OCI-LY3 (cell line): ENCODE measurements at regions not wholly inside any gene's neighbourhood (a gene's known extent, or its start where the extent isn't known, plus 50 kb on each side); places are given as distances from the start of the nearest gene placed in this dataset.

Experiments
- H2AFZ ChIP-seq: fragments of 200-600, 300-600 bp; shearing (Covaris generic); 2 replicates; pipeline ENCODE4 v1.6.0; 2014; ENCODE audit warnings: antibody characterized with exemption, low read depth, low read length
- H3K27ac ChIP-seq: fragments of 200-600, 300-600 bp; sonication (generic); 2 replicates; pipeline ENCODE4 v1.5.1; 2014; ENCODE audit warnings: mild to moderate bottlenecking, low read length, moderate library complexity, mixed read lengths
- H3K27me3 ChIP-seq: fragments of 200-600, 300-600 bp; sonication (generic); 2 replicates; pipeline ENCODE4 v1.6.1; 2014; ENCODE audit warnings: low read depth, low read length, mixed read lengths
- H3K36me3 ChIP-seq: fragments of 200-600, 300-600 bp; sonication (generic); replicated peaks from 2 replicates; pipeline ENCODE3; 2014; ENCODE audit warnings: low read depth, low read length, mixed read lengths
- H3K4me1 ChIP-seq: fragments of 300-600, 200-600 bp; sonication (generic); 2 replicates; pipeline ENCODE4 v1.6.1; 2014; ENCODE audit warnings: low read length, mixed read lengths
- H3K4me2 ChIP-seq: fragments of 200-600, 300-600 bp; sonication (generic); 2 replicates; pipeline ENCODE4 v1.6.1; 2014; ENCODE audit warnings: low read length, mixed read lengths
- H3K4me3 ChIP-seq: fragments of 300-600, 200-600 bp; sonication (generic); 2 replicates; pipeline ENCODE4 v1.5.1; 2014; ENCODE audit warnings: antibody characterized with exemption, mild to moderate bottlenecking, low read length, moderate library complexity
- H3K79me2 ChIP-seq: fragments of 300-600, 200-600 bp; shearing (Covaris generic); 2 replicates; pipeline ENCODE4 v1.6.1; 2014; ENCODE audit warnings: mild to moderate bottlenecking, low read length, mixed read lengths
- H3K9ac ChIP-seq: fragments of 300-600, 200-600 bp; shearing (Covaris generic); 2 replicates; pipeline ENCODE4 v1.6.0; 2014; ENCODE audit warnings: mild to moderate bottlenecking, low read length, moderate library complexity
- H3K9me3 ChIP-seq: fragments of 200-600, 300-600 bp; shearing (Covaris generic); 2 replicates; pipeline ENCODE4 v1.6.1; 2014; ENCODE audit warnings: low read length, mixed read lengths; ENCODE audit not compliant: insufficient read depth
- H4K20me1 ChIP-seq: fragments of 200-600, 300-600 bp; sonication (generic); 2 replicates; pipeline ENCODE4 v1.6.1; 2016; ENCODE audit warnings: low read length, mixed read lengths; ENCODE audit not compliant: insufficient read depth
- CTCF ChIP-seq: fragments of 200-600, 300-600 bp; sonication (generic); IDR thresholded peaks from 2 replicates; pipeline ENCODE4 v1.5.1; 2014; ENCODE audit warnings: antibody characterized with exemption, low read length, low read depth
- EZH2phosphoT487 ChIP-seq: fragments of 200-600 bp; shearing (Covaris generic); IDR thresholded peaks from 2 replicates; pipeline ENCODE4 v1.6.1; 2018; ENCODE audit warnings: antibody characterized with exemption, mixed run types, low read depth

GRCh38 chr4:124525524-124525923 lies 187.0 kb downstream of the ANKRD50 start:
- Histone ChIP-seq H3K27me3 (no peaks in the 10 kb centered on the region), H3K36me3 (no peaks in the 10 kb centered on the region), H3K79me2 (no peaks in the 10 kb centered on the region), H3K4me3 (no peak overlapping the region), H3K9me3 (no peaks in the 10 kb centered on the region), H3K9ac (no peak overlapping the region), H3K4me1 (no peaks in the 10 kb centered on the region), H3K27ac (no peak overlapping the region), H4K20me1 (no peaks in the 10 kb centered on the region), H3K4me2 (no peak overlapping the region), H2AFZ (no peak overlapping the region)
- TF ChIP-seq EZH2phosphoT487 (no peak), CTCF (no peak)

GRCh38 chr4:124526331-124526730 lies 186.2 kb downstream of the ANKRD50 start:
- no peaks in the 10 kb centered on the region for H3K9me3 ChIP-seq
- no peak overlapping the region for H3K27ac ChIP-seq
- no peak overlapping the region for H3K9ac ChIP-seq
- no peak overlapping the region for H3K4me3 ChIP-seq
- H4K20me1 ChIP-seq: no peaks in the 10 kb centered on the region
- no peaks in the 10 kb centered on the region for H3K27me3 ChIP-seq
- no peak for TF ChIP-seq CTCF
- TF ChIP-seq EZH2phosphoT487: no peak
- H3K36me3 ChIP-seq: no peaks in the 10 kb centered on the region
- no peaks in the 10 kb centered on the region for H3K79me2 ChIP-seq
- 0 out of 2 replicates have a peak overlapping the region, but pooled peaks have one; percentile 0 for H2AFZ ChIP-seq
- no peak overlapping the region for H3K4me2 ChIP-seq
- H3K4me1 ChIP-seq: no peaks in the 10 kb centered on the region

GRCh38 chr4:124526769-124527168 lies 185.8 kb downstream of the ANKRD50 start:
- Histone ChIP-seq H4K20me1 (no peaks in the 10 kb centered on the region), H2AFZ (no peak overlapping the region), H3K9me3 (no peaks in the 10 kb centered on the region), H3K4me3 (no peak overlapping the region), H3K36me3 (no peaks in the 10 kb centered on the region), H3K27me3 (no peaks in the 10 kb centered on the region), H3K4me2 (no peak overlapping the region), H3K27ac (no peak overlapping the region), H3K79me2 (no peaks in the 10 kb centered on the region), H3K9ac (no peak overlapping the region), H3K4me1 (no peaks in the 10 kb centered on the region)
- no peak for TF ChIP-seq CTCF
- TF ChIP-seq EZH2phosphoT487: no peak

- TF ChIP-seq EZH2phosphoT487 (no peak), CTCF (no peak)
- Histone ChIP-seq H3K4me1 (no peaks in the 10 kb centered on the region), H3K4me2 (no peak overlapping the region), H4K20me1 (no peaks in the 10 kb centered on the region), H3K9me3 (no peaks in the 10 kb centered on the region), H3K4me3 (no peak overlapping the region), H2AFZ (no peak overlapping the region), H3K36me3 (no peaks in the 10 kb centered on the region), H3K9ac (no peak overlapping the region), H3K79me2 (no peaks in the 10 kb centered on the region), H3K27me3 (no peaks in the 10 kb centered on the region), H3K27ac (no peak overlapping the region)
These were observed 185.2 kb downstream of the ANKRD50 start for GRCh38 chr4:124527364-124527763.
